Activated CD4-positive, alpha-beta memory T cell treated with anti-CD3 and anti-CD28 coated beads, Interleukin-2, amount 10 ng/mL, durations not matched to agents 7 days and 5 days (primary cell): ENCODE measurements at regions not wholly inside any gene's neighbourhood (a gene's known extent, or its start where the extent isn't known, plus 50 kb on each side); places are given as distances from the start of the nearest gene placed in this dataset.
"Not testable (repeated sequence)": the region's sequence is repeated elsewhere in the genome, so short reads cannot be mapped to it uniquely, and the experiment has no call there.

Experiments
- CTCF ChIA-PET: fragments of 350-600 bp; sonication (Branson Sonifier 250); formaldehyde crosslinking; loops from one replicate; lab custom pipeline; 2021; ENCODE audit warnings: antibody characterized with exemption, inconsistent platforms; lab: Charles Lee
- POLR2A ChIA-PET: fragments of 350-600 bp; sonication (Branson Sonifier 250); formaldehyde crosslinking; loops from one replicate; lab custom pipeline; 2021; ENCODE audit warnings: antibody characterized with exemption; lab: Charles Lee
- DNase-seq: peaks from one replicate; pipeline ENCODE4 v3.0.0-alpha.2; 2020
- H3K27ac Mint-ChIP-seq: one replicate; pipeline ENCODE4 v1.8.0; 2021; ENCODE audit warnings: mild to moderate bottlenecking, mixed read lengths
- H3K27me3 Mint-ChIP-seq: one replicate; pipeline ENCODE4 v1.8.0; 2021; ENCODE audit warnings: mixed read lengths
- H3K36me3 Mint-ChIP-seq: one replicate; pipeline ENCODE4 v1.8.0; 2021; ENCODE audit warnings: low read depth, mixed read lengths
- H3K4me1 Mint-ChIP-seq: one replicate; pipeline ENCODE4 v1.8.0; 2021; ENCODE audit warnings: mixed read lengths
- H3K4me3 Mint-ChIP-seq: one replicate; pipeline ENCODE4 v1.8.0; 2021; ENCODE audit warnings: mild to moderate bottlenecking, mixed read lengths
- H3K9me3 Mint-ChIP-seq: one replicate; pipeline ENCODE4 v1.8.0; 2021; ENCODE audit warnings: mixed read lengths

GRCh38 chr2:160596441-160596840 lies 102.8 kb upstream of the RBMS1 start:
- CTCF ChIA-PET, result no interaction called here
- Mint-ChIP-seq H3K27me3 (no peaks in the 10 kb centered on the region), H3K4me3 (no peak overlapping the region), H3K27ac (no peak overlapping the region), H3K36me3 (peaks cover 1% of the 10 kb centered on the region), H3K9me3 (peaks cover 2% of the 10 kb centered on the region), H3K4me1 (no peaks in the 10 kb centered on the region)
- DNase-seq, result no peak
- POLR2A ChIA-PET, result no interaction called here

GRCh38 chr2:160600437-160600836 lies 106.8 kb upstream of the RBMS1 start:
- H3K36me3 Mint-ChIP-seq, CTCF ChIA-PET, H3K27ac Mint-ChIP-seq, H3K4me1 Mint-ChIP-seq, H3K4me3 Mint-ChIP-seq, POLR2A ChIA-PET, H3K27me3 Mint-ChIP-seq, DNase-seq, H3K9me3 Mint-ChIP-seq: not testable (repeated sequence)

DNA sequence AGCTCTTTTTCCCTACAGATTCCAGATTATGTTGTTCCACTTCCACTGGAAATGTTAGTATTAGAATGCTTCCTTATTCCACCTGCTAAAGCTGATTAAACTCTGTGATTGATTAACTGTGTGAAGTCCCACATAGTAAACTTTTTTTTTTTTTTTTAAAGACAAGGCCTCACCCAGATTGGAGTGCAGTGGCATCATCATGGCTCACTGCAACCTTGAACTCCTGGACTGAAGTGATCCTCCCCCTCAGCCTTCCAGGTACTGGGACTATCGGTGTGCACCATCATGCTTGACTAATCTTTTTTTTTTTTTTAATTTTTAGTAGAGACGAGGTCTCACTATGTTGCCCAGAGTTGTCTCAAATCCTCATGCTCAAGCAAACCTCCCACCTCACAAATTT lies 108.5 kb upstream of the RBMS1 start:
- Mint-ChIP-seq H3K27me3 (no peaks in the 10 kb centered on the region), H3K27ac (no peak overlapping the region), H3K9me3 (no peaks in the 10 kb centered on the region), H3K36me3 (no peaks in the 10 kb centered on the region), H3K4me3 (no peak overlapping the region), H3K4me1 (no peaks in the 10 kb centered on the region)
- POLR2A ChIA-PET, result no interaction called here
- CTCF ChIA-PET, result no interaction called here
- no peak for DNase-seq

- no peaks in the 10 kb centered on the region for H3K36me3 Mint-ChIP-seq
- H3K4me1 Mint-ChIP-seq, result no peaks in the 10 kb centered on the region
- ChIA-PET POLR2A (no interaction called here), CTCF (no interaction called here)
- no peaks in the 10 kb centered on the region for H3K27me3 Mint-ChIP-seq
- H3K9me3 Mint-ChIP-seq, result no peaks in the 10 kb centered on the region
- H3K27ac Mint-ChIP-seq, result no peak overlapping the region
- H3K4me3 Mint-ChIP-seq, result no peak overlapping the region
- no peak for DNase-seq
Measured at GRCh38 chr2:160603771-160604510, 110.3 kb upstream of the RBMS1 start.

- Mint-ChIP-seq H3K4me3 (no peak overlapping the region), H3K36me3 (no peaks in the 10 kb centered on the region), H3K4me1 (no peaks in the 10 kb centered on the region), H3K27me3 (no peaks in the 10 kb centered on the region), H3K27ac (no peak overlapping the region), H3K9me3 (no peaks in the 10 kb centered on the region)
- CTCF ChIA-PET, result no interaction called here
- POLR2A ChIA-PET, result no interaction called here
- DNase-seq, result no peak
Measured at GRCh38 chr2:160606341-160606740, 112.7 kb upstream of the RBMS1 start.

DNA sequence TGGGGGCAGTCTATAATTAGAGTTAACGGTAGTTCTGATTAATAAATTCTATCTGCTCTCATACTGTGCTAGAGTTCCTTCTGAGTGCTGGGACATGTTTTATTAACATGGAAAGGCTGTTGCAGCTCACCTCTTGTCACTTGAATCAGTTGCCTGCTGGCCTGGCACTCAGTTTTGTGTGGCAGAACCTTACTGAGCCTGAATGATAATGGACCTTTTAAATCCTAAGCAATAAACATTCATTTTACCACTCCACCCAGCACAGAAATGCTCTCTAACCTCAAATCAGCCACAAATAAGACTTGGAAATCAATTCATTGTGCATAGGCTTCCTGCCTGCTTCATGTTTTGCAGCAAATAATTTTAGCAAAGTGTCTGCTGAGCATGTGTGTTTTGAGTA lies 115.0 kb upstream of the RBMS1 start:
- H3K4me3 Mint-ChIP-seq, result no peak overlapping the region
- ChIA-PET CTCF (no interaction called here), POLR2A (no interaction called here)
- no peaks in the 10 kb centered on the region for H3K9me3 Mint-ChIP-seq
- DNase-seq, result no peak
- H3K36me3 Mint-ChIP-seq, result no peaks in the 10 kb centered on the region
- H3K27ac Mint-ChIP-seq, result no peak overlapping the region
- H3K27me3 Mint-ChIP-seq, result no peaks in the 10 kb centered on the region
- H3K4me1 Mint-ChIP-seq, result peaks cover 4% of the 10 kb centered on the region

- Mint-ChIP-seq H3K27ac (no peak overlapping the region), H3K27me3 (no peaks in the 10 kb centered on the region), H3K4me1 (peaks cover 4% of the 10 kb centered on the region), H3K9me3 (no peaks in the 10 kb centered on the region), H3K36me3 (no peaks in the 10 kb centered on the region), H3K4me3 (no peak overlapping the region)
- ChIA-PET CTCF (no interaction called here), POLR2A (no interaction called here)
- DNase-seq, result no peak
Measured at GRCh38 chr2:160609346-160609745, 115.7 kb upstream of the RBMS1 start.

- no peaks in the 10 kb centered on the region for H3K36me3 Mint-ChIP-seq
- no peak for DNase-seq
- no peak overlapping the region for H3K27ac Mint-ChIP-seq
- ChIA-PET POLR2A (no interaction called here), CTCF (no interaction called here)
- H3K4me1 Mint-ChIP-seq, result peaks cover 4% of the 10 kb centered on the region
- no peak overlapping the region for H3K4me3 Mint-ChIP-seq
- no peaks in the 10 kb centered on the region for H3K27me3 Mint-ChIP-seq
- H3K9me3 Mint-ChIP-seq, result peaks cover 3% of the 10 kb centered on the region
Measured at GRCh38 chr2:160610041-160610440, 116.4 kb upstream of the RBMS1 start.

- DNase-seq, result no peak
- no peak overlapping the region for H3K27ac Mint-ChIP-seq
- peaks cover 3% of the 10 kb centered on the region for H3K9me3 Mint-ChIP-seq
- no peak overlapping the region for H3K4me3 Mint-ChIP-seq
- POLR2A ChIA-PET, result no interaction called here
- CTCF ChIA-PET, result no interaction called here
- H3K27me3 Mint-ChIP-seq, result peaks cover 6% of the 10 kb centered on the region
- H3K36me3 Mint-ChIP-seq, result no peaks in the 10 kb centered on the region
- H3K4me1 Mint-ChIP-seq, result peaks cover 4% of the 10 kb centered on the region
Measured at GRCh38 chr2:160612266-160612856, 118.8 kb upstream of the RBMS1 start.

DNA sequence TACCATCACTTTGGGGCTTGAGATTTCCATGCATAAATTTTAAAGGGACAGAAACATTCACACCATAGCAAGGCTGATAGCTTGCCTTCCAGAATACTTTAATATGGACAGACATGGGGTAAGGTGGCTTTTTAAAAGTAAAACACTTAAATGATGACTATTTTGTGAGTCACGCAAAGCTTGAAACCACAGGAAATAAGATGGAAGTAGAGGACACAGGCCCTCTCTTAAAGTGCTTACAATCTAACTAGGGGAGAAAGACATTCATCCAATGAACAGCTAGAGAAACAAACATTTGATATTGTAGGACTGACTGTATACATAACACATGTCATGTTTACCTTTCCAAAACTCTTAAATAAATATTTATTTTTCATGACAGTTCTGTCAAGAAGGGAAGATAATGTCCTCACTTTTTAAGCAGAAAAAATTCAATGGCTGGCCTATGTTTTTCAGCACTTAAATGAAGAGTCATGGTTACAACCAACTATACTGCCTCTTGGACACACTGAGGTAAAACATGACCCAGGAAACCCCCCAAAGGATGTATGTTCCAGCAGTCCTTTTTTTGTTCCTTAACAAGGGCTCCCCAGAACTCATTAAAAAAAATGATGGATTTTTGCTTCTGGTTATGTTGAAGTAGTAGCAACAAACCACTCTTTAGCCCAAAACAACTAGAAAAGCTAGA lies 120.0 kb upstream of the RBMS1 start:
- H3K27ac Mint-ChIP-seq, result no peak overlapping the region
- H3K4me3 Mint-ChIP-seq, result no peak overlapping the region
- POLR2A ChIA-PET, result no interaction called here
- H3K9me3 Mint-ChIP-seq, result peaks cover 3% of the 10 kb centered on the region
- no peak for DNase-seq
- peaks cover 8% of the 10 kb centered on the region for H3K27me3 Mint-ChIP-seq
- no peaks in the 10 kb centered on the region for H3K36me3 Mint-ChIP-seq
- H3K4me1 Mint-ChIP-seq, result peaks cover 4% of the 10 kb centered on the region
- CTCF ChIA-PET, result no interaction called here

DNA sequence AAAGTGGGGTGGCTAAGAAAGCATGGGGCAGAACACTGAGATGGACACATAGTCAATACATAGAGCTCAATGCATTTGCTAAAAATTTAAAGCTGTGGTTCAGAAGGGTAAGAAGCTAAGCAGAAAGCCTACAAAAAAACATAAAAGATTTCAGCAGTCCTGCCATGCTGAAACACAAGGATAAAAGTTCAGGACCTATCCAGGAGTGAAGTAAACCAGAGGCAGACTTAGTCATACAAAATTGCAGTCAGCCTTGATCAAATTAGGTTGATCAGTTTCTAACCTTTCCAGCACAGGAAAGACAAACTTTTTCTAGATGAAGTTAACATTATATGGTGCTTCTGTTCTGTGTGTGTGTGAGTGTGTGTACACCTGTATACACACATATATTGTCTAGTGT lies 120.8 kb upstream of the RBMS1 start:
- POLR2A ChIA-PET, result no interaction called here
- H3K4me3 Mint-ChIP-seq, result no peak overlapping the region
- H3K27me3 Mint-ChIP-seq, result peaks cover 8% of the 10 kb centered on the region
- DNase-seq, result no peak
- no peak overlapping the region for H3K27ac Mint-ChIP-seq
- CTCF ChIA-PET, result no interaction called here
- no peaks in the 10 kb centered on the region for H3K36me3 Mint-ChIP-seq
- H3K4me1 Mint-ChIP-seq, result peaks cover 4% of the 10 kb centered on the region
- peaks cover 3% of the 10 kb centered on the region for H3K9me3 Mint-ChIP-seq

- Mint-ChIP-seq H3K4me3 (no peak overlapping the region), H3K27ac (no peak overlapping the region), H3K36me3 (no peaks in the 10 kb centered on the region), H3K27me3 (peaks cover 8% of the 10 kb centered on the region), H3K4me1 (peaks cover 4% of the 10 kb centered on the region), H3K9me3 (peaks cover 3% of the 10 kb centered on the region)
- no peak for DNase-seq
- POLR2A ChIA-PET, result no interaction called here
- CTCF ChIA-PET, result no interaction called here
Measured at GRCh38 chr2:160615706-160616105, 122.1 kb upstream of the RBMS1 start.

DNA sequence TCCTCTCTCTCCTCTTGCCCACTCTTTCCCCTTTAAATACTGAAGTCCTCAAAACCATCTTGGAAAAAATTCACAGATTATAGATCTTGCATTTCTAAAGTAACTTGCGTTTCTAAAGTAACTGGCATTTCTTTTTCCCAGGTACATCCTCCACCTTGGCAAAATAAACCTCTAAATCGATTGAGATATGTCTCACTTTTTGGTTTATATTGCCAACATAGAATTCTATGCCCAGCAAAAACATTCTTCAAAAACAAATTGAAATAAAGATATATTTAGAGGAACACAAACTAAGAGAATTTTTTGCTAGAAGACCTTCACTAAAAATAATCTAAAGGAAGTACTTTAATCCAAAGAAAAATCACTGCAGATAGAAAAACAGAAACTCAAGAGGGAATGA lies 122.5 kb upstream of the RBMS1 start:
- ChIA-PET POLR2A (no interaction called here), CTCF (no interaction called here)
- Mint-ChIP-seq H3K27me3 (peaks cover 8% of the 10 kb centered on the region), H3K9me3 (peaks cover 3% of the 10 kb centered on the region), H3K27ac (no peak overlapping the region), H3K36me3 (no peaks in the 10 kb centered on the region), H3K4me3 (no peak overlapping the region), H3K4me1 (peaks cover 4% of the 10 kb centered on the region)
- DNase-seq, result no peak

DNA sequence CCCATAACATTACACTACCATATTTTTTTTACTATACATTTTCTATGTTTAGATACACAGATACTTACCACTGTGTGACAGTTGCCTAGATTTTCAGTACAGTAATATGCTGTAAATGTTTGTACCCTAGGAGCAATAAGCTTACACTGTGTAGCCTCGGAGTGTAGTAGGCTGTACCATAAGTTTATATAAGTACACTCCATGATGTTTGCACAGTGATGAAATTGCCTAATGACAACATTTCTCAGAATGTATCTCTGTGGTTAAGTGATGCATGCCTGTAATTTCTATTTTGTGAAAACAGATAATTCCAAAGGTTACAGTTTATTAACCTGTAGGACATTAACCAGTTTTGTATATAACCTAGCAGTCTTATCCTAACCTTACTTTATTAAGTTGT lies 128.1 kb upstream of the RBMS1 start:
- Mint-ChIP-seq H3K27me3 (peaks cover 5% of the 10 kb centered on the region), H3K27ac (no peak overlapping the region), H3K4me3 (no peak overlapping the region), H3K36me3 (no peaks in the 10 kb centered on the region), H3K4me1 (no peaks in the 10 kb centered on the region), H3K9me3 (peaks cover 3% of the 10 kb centered on the region)
- DNase-seq, result no peak
- POLR2A ChIA-PET, result no interaction called here
- CTCF ChIA-PET, result no interaction called here
